ENCODE measurements at regions not wholly inside any gene's neighbourhood (a gene's known extent, or its start where the extent isn't known, plus 50 kb on each side); places are given as distances from the start of the nearest gene placed in this dataset.

GRCh38 chr7:13181216-13181615 lies 493.8 kb downstream of the ARL4A start:
- TF ChIP-seq CTCF (IDR thresholded peaks at IDR 0.05; ENCODE audit: borderline replicate concordance, extremely low read depth, low read length, poor library complexity, severe bottlenecking) (no peak), EZH2 (IDR thresholded peaks at IDR 0.05; ENCODE audit: borderline replicate concordance, low read depth, low read length, severe bottlenecking) (no peak)

Measured in DND-41 (cell line).